ENCODE measurements at regions not wholly inside any gene's neighbourhood (a gene's known extent, or its start where the extent isn't known, plus 50 kb on each side); places are given as distances from the start of the nearest gene placed in this dataset.

DNA sequence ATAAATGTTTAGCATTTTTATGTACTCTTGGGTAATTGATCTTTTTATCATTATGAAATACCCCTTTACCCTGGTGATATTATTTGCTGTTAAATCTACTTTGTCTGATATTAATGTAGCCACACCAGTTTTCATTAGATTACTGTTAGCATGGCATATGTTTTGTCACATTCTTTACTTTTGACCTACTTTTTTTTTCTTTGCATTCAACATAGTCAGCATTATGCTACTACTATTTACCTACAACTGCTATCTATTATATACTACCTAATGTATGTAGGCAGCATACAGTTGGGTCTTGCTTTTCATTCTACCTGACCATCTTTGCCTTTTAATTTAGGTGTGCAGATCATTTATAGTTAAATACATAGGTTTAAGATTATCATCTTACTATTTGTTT lies 1429.6 kb upstream of the ALCAM start:
- Histone ChIP-seq H3K9ac (ENCODE audit: low read length) (no peak overlapping the region), H3K9me2 (ENCODE audit: insufficient read depth, low read length) (no peaks in the 10 kb centered on the region), H3K4me2 (ENCODE audit: low read length) (no peak overlapping the region), H3K27me3 (ENCODE audit: insufficient read depth, low read depth, low read length) (no peaks in the 10 kb centered on the region), H3K9me3 (ENCODE audit: low read length) (no peaks in the 10 kb centered on the region), H3K27ac (ENCODE audit: low read length) (no peak overlapping the region), H4K20me1 (ENCODE audit: insufficient read depth) (no peaks in the 10 kb centered on the region), H3K4me3 (ENCODE audit: low read length) (no peak overlapping the region), H2AFZ (ENCODE audit: low read depth, low read length) (no peak overlapping the region), H3F3A (ENCODE audit: insufficient read depth, low read length, poor library complexity, severe bottlenecking) (no peaks in the 10 kb centered on the region), H3K79me2 (replicated peaks; ENCODE audit: insufficient read depth, low read length) (no peaks in the 10 kb centered on the region), H3K36me3 (ENCODE audit: insufficient read depth, low read length) (no peaks in the 10 kb centered on the region)
- TF ChIP-seq MXI1 (conservative IDR thresholded peaks at IDR 0.05; ENCODE audit: poor library complexity, severe bottlenecking) (no peak), EZH2 (IDR thresholded peaks at IDR 0.05; ENCODE audit: borderline replicate concordance, insufficient read depth, low read length, poor library complexity, severe bottlenecking) (no peak), TAF1 (IDR thresholded peaks at IDR 0.05; ENCODE audit: low read depth) (no peak), SMC3 (conservative IDR thresholded peaks at IDR 0.05; ENCODE audit: poor library complexity) (no peak), RAD21 (conservative IDR thresholded peaks at IDR 0.05) (no peak), EP300 (conservative IDR thresholded peaks at IDR 0.05; ENCODE audit: poor library complexity, severe bottlenecking) (no peak), POLR2AphosphoS5 (IDR thresholded peaks at IDR 0.05) (no peak)
- TF ChIP-seq, protein P1, sequence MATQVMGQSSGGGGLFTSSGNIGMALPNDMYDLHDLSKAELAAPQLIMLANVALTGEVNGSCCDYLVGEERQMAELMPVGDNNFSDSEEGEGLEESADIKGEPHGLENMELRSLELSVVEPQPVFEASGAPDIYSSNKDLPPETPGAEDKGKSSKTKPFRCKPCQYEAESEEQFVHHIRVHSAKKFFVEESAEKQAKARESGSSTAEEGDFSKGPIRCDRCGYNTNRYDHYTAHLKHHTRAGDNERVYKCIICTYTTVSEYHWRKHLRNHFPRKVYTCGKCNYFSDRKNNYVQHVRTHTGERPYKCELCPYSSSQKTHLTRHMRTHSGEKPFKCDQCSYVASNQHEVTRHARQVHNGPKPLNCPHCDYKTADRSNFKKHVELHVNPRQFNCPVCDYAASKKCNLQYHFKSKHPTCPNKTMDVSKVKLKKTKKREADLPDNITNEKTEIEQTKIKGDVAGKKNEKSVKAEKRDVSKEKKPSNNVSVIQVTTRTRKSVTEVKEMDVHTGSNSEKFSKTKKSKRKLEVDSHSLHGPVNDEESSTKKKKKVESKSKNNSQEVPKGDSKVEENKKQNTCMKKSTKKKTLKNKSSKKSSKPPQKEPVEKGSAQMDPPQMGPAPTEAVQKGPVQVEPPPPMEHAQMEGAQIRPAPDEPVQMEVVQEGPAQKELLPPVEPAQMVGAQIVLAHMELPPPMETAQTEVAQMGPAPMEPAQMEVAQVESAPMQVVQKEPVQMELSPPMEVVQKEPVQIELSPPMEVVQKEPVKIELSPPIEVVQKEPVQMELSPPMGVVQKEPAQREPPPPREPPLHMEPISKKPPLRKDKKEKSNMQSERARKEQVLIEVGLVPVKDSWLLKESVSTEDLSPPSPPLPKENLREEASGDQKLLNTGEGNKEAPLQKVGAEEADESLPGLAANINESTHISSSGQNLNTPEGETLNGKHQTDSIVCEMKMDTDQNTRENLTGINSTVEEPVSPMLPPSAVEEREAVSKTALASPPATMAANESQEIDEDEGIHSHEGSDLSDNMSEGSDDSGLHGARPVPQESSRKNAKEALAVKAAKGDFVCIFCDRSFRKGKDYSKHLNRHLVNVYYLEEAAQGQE (IDR thresholded peaks at IDR 0.05; ENCODE audit: borderline replicate concordance) = no peak
- TF ChIP-seq, protein P2, sequence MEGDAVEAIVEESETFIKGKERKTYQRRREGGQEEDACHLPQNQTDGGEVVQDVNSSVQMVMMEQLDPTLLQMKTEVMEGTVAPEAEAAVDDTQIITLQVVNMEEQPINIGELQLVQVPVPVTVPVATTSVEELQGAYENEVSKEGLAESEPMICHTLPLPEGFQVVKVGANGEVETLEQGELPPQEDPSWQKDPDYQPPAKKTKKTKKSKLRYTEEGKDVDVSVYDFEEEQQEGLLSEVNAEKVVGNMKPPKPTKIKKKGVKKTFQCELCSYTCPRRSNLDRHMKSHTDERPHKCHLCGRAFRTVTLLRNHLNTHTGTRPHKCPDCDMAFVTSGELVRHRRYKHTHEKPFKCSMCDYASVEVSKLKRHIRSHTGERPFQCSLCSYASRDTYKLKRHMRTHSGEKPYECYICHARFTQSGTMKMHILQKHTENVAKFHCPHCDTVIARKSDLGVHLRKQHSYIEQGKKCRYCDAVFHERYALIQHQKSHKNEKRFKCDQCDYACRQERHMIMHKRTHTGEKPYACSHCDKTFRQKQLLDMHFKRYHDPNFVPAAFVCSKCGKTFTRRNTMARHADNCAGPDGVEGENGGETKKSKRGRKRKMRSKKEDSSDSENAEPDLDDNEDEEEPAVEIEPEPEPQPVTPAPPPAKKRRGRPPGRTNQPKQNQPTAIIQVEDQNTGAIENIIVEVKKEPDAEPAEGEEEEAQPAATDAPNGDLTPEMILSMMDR (IDR thresholded peaks at IDR 0.05; ENCODE audit: poor library complexity, severe bottlenecking) = no peak

DNA sequence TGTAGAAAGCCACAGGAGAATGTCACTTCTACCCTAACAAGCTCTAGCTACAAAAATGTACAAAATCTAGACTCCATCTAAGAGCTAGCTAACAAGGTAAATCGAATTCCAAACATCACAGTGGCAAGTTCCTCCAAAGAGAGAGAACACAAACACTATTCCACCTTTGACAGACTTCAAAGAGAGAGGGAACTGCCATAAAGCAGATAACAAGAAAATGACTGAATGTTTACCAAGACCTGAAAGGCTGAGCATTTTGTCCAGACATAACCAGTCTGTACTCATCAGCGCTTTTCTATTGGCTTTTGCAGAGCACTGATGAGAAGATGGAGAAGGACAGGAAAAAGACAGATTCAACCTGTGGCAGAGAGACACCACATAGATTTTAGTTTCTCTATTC lies 1419.6 kb upstream of the ALCAM start:
- H2AFZ ChIP-seq (ENCODE audit: low read depth, low read length) = no peak overlapping the region
- no peaks in the 10 kb centered on the region for H3K9me2 ChIP-seq (ENCODE audit: insufficient read depth, low read length)
- H4K20me1 ChIP-seq (ENCODE audit: insufficient read depth) = no peaks in the 10 kb centered on the region
- H3K9me3 ChIP-seq (ENCODE audit: low read length) = no peaks in the 10 kb centered on the region
- TF ChIP-seq, protein P1 (IDR thresholded peaks at IDR 0.05; ENCODE audit: borderline replicate concordance) = no peak
- TF ChIP-seq RAD21 (conservative IDR thresholded peaks at IDR 0.05) (no peak), TAF1 (IDR thresholded peaks at IDR 0.05; ENCODE audit: low read depth) (no peak), SMC3 (conservative IDR thresholded peaks at IDR 0.05; ENCODE audit: poor library complexity) (no peak), EZH2 (IDR thresholded peaks at IDR 0.05; ENCODE audit: borderline replicate concordance, insufficient read depth, low read length, poor library complexity, severe bottlenecking) (no peak), POLR2AphosphoS5 (IDR thresholded peaks at IDR 0.05) (no peak), MXI1 (conservative IDR thresholded peaks at IDR 0.05; ENCODE audit: poor library complexity, severe bottlenecking) (no peak), EP300 (conservative IDR thresholded peaks at IDR 0.05; ENCODE audit: poor library complexity, severe bottlenecking) (no peak)
- TF ChIP-seq, protein P2 (IDR thresholded peaks at IDR 0.05; ENCODE audit: poor library complexity, severe bottlenecking) = no peak
- H3K79me2 ChIP-seq (replicated peaks; ENCODE audit: insufficient read depth, low read length) = no peaks in the 10 kb centered on the region
- no peak overlapping the region for H3K27ac ChIP-seq (ENCODE audit: low read length)
- H3K4me3 ChIP-seq (ENCODE audit: low read length) = no peak overlapping the region
- H3K4me2 ChIP-seq (ENCODE audit: low read length) = no peak overlapping the region
- no peaks in the 10 kb centered on the region for H3K36me3 ChIP-seq (ENCODE audit: insufficient read depth, low read length)
- no peaks in the 10 kb centered on the region for H3K27me3 ChIP-seq (ENCODE audit: insufficient read depth, low read depth, low read length)
- H3F3A ChIP-seq (ENCODE audit: insufficient read depth, low read length, poor library complexity, severe bottlenecking) = no peaks in the 10 kb centered on the region
- H3K9ac ChIP-seq (ENCODE audit: low read length) = no peak overlapping the region
